Superior temporal gyrus (tissue), 1 donor: ENCODE measurements at regions not wholly inside any gene's neighbourhood (a gene's known extent, or its start where the extent isn't known, plus 50 kb on each side); places are given as distances from the start of the nearest gene placed in this dataset.

Experiments
- DNase-seq: peaks from one replicate; pipeline ENCODE4 v3.0.0-alpha.2; 2016; ENCODE audit errors: extremely low spot score

- DNase-seq, result no peak
These were observed 235.2 kb upstream of the B3GAT1 start for GRCh38 chr11:134647066-134647743.

- DNase-seq, result no peak
These were observed 234.5 kb upstream of the B3GAT1 start for GRCh38 chr11:134646561-134646960.

GRCh38 chr11:134645576-134645975 is 233.5 kb upstream of the B3GAT1 start:
- no peak for DNase-seq

- DNase-seq, result no peak
These were observed 232.7 kb upstream of the B3GAT1 start for GRCh38 chr11:134644476-134645456.

GRCh38 chr11:134643115-134644012 is 231.3 kb upstream of the B3GAT1 start:
- DNase-seq, result no peak

- DNase-seq, result no peak
These were observed 230.2 kb upstream of the B3GAT1 start for GRCh38 chr11:134642206-134642605.

GRCh38 chr11:134640971-134641968 is 229.2 kb upstream of the B3GAT1 start:
- DNase-seq, result no peak

- no peak for DNase-seq
These were observed 228.5 kb upstream of the B3GAT1 start for GRCh38 chr11:134640536-134640935.

GRCh38 chr11:134639586-134640330 is 227.7 kb upstream of the B3GAT1 start:
- DNase-seq, result no peak

GRCh38 chr11:134638796-134639430 is 226.9 kb upstream of the B3GAT1 start:
- no peak for DNase-seq

- no peak for DNase-seq
These were observed 225.3 kb upstream of the B3GAT1 start for GRCh38 chr11:134637091-134638015.

- DNase-seq, result no peak
These were observed 224.0 kb upstream of the B3GAT1 start for GRCh38 chr11:134636071-134636470.

- DNase-seq, result peak; percentile 54
These were observed 223.1 kb upstream of the B3GAT1 start for GRCh38 chr11:134634897-134635831.

- DNase-seq, result no peak
These were observed 221.2 kb upstream of the B3GAT1 start for GRCh38 chr11:134633276-134633675.

GRCh38 chr11:134632347-134633119 is 220.5 kb upstream of the B3GAT1 start:
- DNase-seq, result no peak

GRCh38 chr11:134630861-134631260 is 218.8 kb upstream of the B3GAT1 start:
- no peak for DNase-seq
